ENCODE measurements at regions not wholly inside any gene's neighbourhood (a gene's known extent, or its start where the extent isn't known, plus 50 kb on each side); places are given as distances from the start of the nearest gene placed in this dataset.
"Not testable (repeated sequence)": the region's sequence is repeated elsewhere in the genome, so short reads cannot be mapped to it uniquely, and the experiment has no call there.

GRCh38 chr3:144023543-144023942, 51.9 kb downstream of the DIPK2A start:
- H3K27ac Mint-ChIP-seq; ATAC-seq (replicated peaks); DNase-seq; H3K9me3 Mint-ChIP-seq; H3K4me1 Mint-ChIP-seq (ENCODE audit: low read depth in 2 of 2); H3K27me3 Mint-ChIP-seq; H3K4me3 Mint-ChIP-seq; H3K36me3 Mint-ChIP-seq (ENCODE audit: insufficient read depth): not testable (repeated sequence)

GRCh38 chr3:144028798-144029411, 57.3 kb downstream of the DIPK2A start:
- H3K36me3 Mint-ChIP-seq (ENCODE audit: insufficient read depth), result no peaks in the 10 kb centered on the region
- peaks cover 0 to 6% of the 10 kb centered on the region in 2 donors for H3K27me3 Mint-ChIP-seq
- DNase-seq (no peak), ATAC-seq (replicated peaks) (peak; percentile 41)
- no peaks in the 10 kb centered on the region for H3K9me3 Mint-ChIP-seq
- peaks cover 1 to 4% of the 10 kb centered on the region in 2 donors for H3K4me1 Mint-ChIP-seq (ENCODE audit: low read depth in 2 of 2)
- no peak overlapping the region for H3K27ac Mint-ChIP-seq
- no peak overlapping the region for H3K4me3 Mint-ChIP-seq

- Mint-ChIP-seq H3K27me3 (no peaks in the 10 kb centered on the region), H3K36me3 (ENCODE audit: insufficient read depth) (no peaks in the 10 kb centered on the region), H3K9me3 (no peaks in the 10 kb centered on the region), H3K4me1 (ENCODE audit: low read depth in 2 of 2) (peaks cover 1 to 4% of the 10 kb centered on the region in 2 donors), H3K27ac (no peak overlapping the region), H3K4me3 (no peak overlapping the region)
- ATAC-seq (replicated peaks) (no peak), DNase-seq (no peak)
Measured at GRCh38 chr3:144029769-144030168, 58.1 kb downstream of the DIPK2A start.

GRCh38 chr3:144031938-144032337, 60.3 kb downstream of the DIPK2A start:
- H3K27me3 Mint-ChIP-seq, result no peaks in the 10 kb centered on the region
- H3K4me1 Mint-ChIP-seq (ENCODE audit: low read depth in 2 of 2), result peaks cover 1 to 4% of the 10 kb centered on the region in 2 donors
- DNase-seq (no peak), ATAC-seq (replicated peaks) (no peak)
- no peaks in the 10 kb centered on the region for H3K36me3 Mint-ChIP-seq (ENCODE audit: insufficient read depth)
- no peak overlapping the region for H3K4me3 Mint-ChIP-seq
- H3K27ac Mint-ChIP-seq, result no peak overlapping the region
- no peaks in the 10 kb centered on the region for H3K9me3 Mint-ChIP-seq

GRCh38 chr3:144032531-144033239, 61.1 kb downstream of the DIPK2A start:
- Mint-ChIP-seq H3K27ac (peak overlapping the region in 1 of 2 donors; percentile 6), H3K36me3 (ENCODE audit: insufficient read depth) (no peaks in the 10 kb centered on the region), H3K4me1 (ENCODE audit: low read depth in 2 of 2) (peaks cover 1 to 4% of the 10 kb centered on the region in 2 donors), H3K4me3 (peak overlapping the region; percentile 21 to 45), H3K9me3 (no peaks in the 10 kb centered on the region), H3K27me3 (no peaks in the 10 kb centered on the region)
- no peak for ATAC-seq (replicated peaks)
- no peak for DNase-seq

- no peak for ATAC-seq (replicated peaks)
- Mint-ChIP-seq H3K4me1 (ENCODE audit: low read depth in 2 of 2) (peaks cover 1 to 4% of the 10 kb centered on the region in 2 donors), H3K9me3 (no peaks in the 10 kb centered on the region), H3K27me3 (no peaks in the 10 kb centered on the region), H3K36me3 (ENCODE audit: insufficient read depth) (no peaks in the 10 kb centered on the region), H3K27ac (no peak overlapping the region), H3K4me3 (no peak overlapping the region)
- DNase-seq, result no peak
Measured at GRCh38 chr3:144033240-144033589, 61.6 kb downstream of the DIPK2A start.

- Mint-ChIP-seq H3K4me3 (no peak overlapping the region), H3K9me3 (no peaks in the 10 kb centered on the region), H3K27me3 (no peaks in the 10 kb centered on the region), H3K36me3 (ENCODE audit: insufficient read depth) (no peaks in the 10 kb centered on the region), H3K4me1 (ENCODE audit: low read depth in 2 of 2) (peaks cover 1 to 4% of the 10 kb centered on the region in 2 donors), H3K27ac (no peak overlapping the region)
- no peak for ATAC-seq (replicated peaks)
- DNase-seq, result no peak
Measured at GRCh38 chr3:144033863-144034262, 62.2 kb downstream of the DIPK2A start.

- DNase-seq, result no peak
- Mint-ChIP-seq H3K27me3 (no peaks in the 10 kb centered on the region), H3K27ac (no peak overlapping the region), H3K4me3 (no peak overlapping the region), H3K9me3 (no peaks in the 10 kb centered on the region), H3K4me1 (ENCODE audit: low read depth in 2 of 2) (peaks cover 1 to 4% of the 10 kb centered on the region in 2 donors), H3K36me3 (ENCODE audit: insufficient read depth) (no peaks in the 10 kb centered on the region)
- ATAC-seq (replicated peaks), result no peak
Measured at GRCh38 chr3:144034715-144035290, 63.2 kb downstream of the DIPK2A start.

- H3K27me3 Mint-ChIP-seq, result peaks cover 0 to 5% of the 10 kb centered on the region in 2 donors
Measured at GRCh38 chr3:144036498-144036897, 64.9 kb downstream of the DIPK2A start.

GRCh38 chr3:144039661-144040060, 68.0 kb downstream of the DIPK2A start:
- H3K4me1 Mint-ChIP-seq (ENCODE audit: low read depth in 2 of 2), result no peaks in the 10 kb centered on the region
- H3K36me3 Mint-ChIP-seq (ENCODE audit: insufficient read depth), result no peaks in the 10 kb centered on the region
- no peak for DNase-seq

More at GRCh38 chr3:144036498-144036897, 64.9 kb downstream of the DIPK2A start:
- DNase-seq (no peak), ATAC-seq (replicated peaks) (no peak)
- Mint-ChIP-seq H3K4me1 (ENCODE audit: low read depth in 2 of 2) (peaks cover 1 to 4% of the 10 kb centered on the region in 2 donors), H3K36me3 (ENCODE audit: insufficient read depth) (no peaks in the 10 kb centered on the region), H3K27ac (no peak overlapping the region), H3K4me3 (no peak overlapping the region), H3K9me3 (no peaks in the 10 kb centered on the region)

GRCh38 chr3:144041960-144042556, 70.4 kb downstream of the DIPK2A start:
- Mint-ChIP-seq H3K9me3 (no peaks in the 10 kb centered on the region), H3K27ac (no peak overlapping the region), H3K27me3 (peaks cover 0 to 5% of the 10 kb centered on the region in 2 donors), H3K4me3 (no peak overlapping the region), H3K4me1 (ENCODE audit: low read depth in 2 of 2) (no peaks in the 10 kb centered on the region), H3K36me3 (ENCODE audit: insufficient read depth) (no peaks in the 10 kb centered on the region)
- no peak for DNase-seq
- ATAC-seq (replicated peaks), result no peak

More at GRCh38 chr3:144039661-144040060, 68.0 kb downstream of the DIPK2A start:
- no peak overlapping the region for H3K27ac Mint-ChIP-seq
- no peak overlapping the region for H3K4me3 Mint-ChIP-seq
- H3K27me3 Mint-ChIP-seq, result peaks cover 0 to 5% of the 10 kb centered on the region in 2 donors
- no peak for ATAC-seq (replicated peaks)
- no peaks in the 10 kb centered on the region for H3K9me3 Mint-ChIP-seq

GRCh38 chr3:144045766-144046165, 74.1 kb downstream of the DIPK2A start:
- Mint-ChIP-seq H3K9me3 (no peaks in the 10 kb centered on the region), H3K36me3 (ENCODE audit: insufficient read depth) (no peaks in the 10 kb centered on the region), H3K4me3 (no peak overlapping the region), H3K27me3 (peaks cover 0 to 13% of the 10 kb centered on the region in 2 donors), H3K4me1 (ENCODE audit: low read depth in 2 of 2) (no peaks in the 10 kb centered on the region), H3K27ac (no peak overlapping the region)
- DNase-seq (no peak), ATAC-seq (replicated peaks) (no peak)

GRCh38 chr3:144049374-144049773, 77.8 kb downstream of the DIPK2A start:
- no peaks in the 10 kb centered on the region for H3K36me3 Mint-ChIP-seq (ENCODE audit: insufficient read depth)
- no peak overlapping the region for H3K27ac Mint-ChIP-seq
- no peaks in the 10 kb centered on the region for H3K9me3 Mint-ChIP-seq
- H3K4me1 Mint-ChIP-seq (ENCODE audit: low read depth in 2 of 2), result no peaks in the 10 kb centered on the region
- no peak overlapping the region for H3K4me3 Mint-ChIP-seq
- peaks cover 0 to 17% of the 10 kb centered on the region in 2 donors for H3K27me3 Mint-ChIP-seq
- no peak for ATAC-seq (replicated peaks)
- DNase-seq, result no peak
